C4-2B (cell line): ENCODE measurements at regions not wholly inside any gene's neighbourhood (a gene's known extent, or its start where the extent isn't known, plus 50 kb on each side); places are given as distances from the start of the nearest gene placed in this dataset.

Experiments used
- H3K27ac ChIP-seq: fragments of 450-650 bp; 2 replicates; pipeline ENCODE4 v1.5.1; 2017
- ZFX ChIP-seq: fragments of 450-650 bp; IDR thresholded peaks from 2 replicates; pipeline ENCODE4 v1.6.1; 2017
- TF ChIP-seq, protein P1 (sequence below): fragments of 450-650 bp; conservative IDR thresholded peaks from 2 replicates; pipeline ENCODE4 v1.5.1; 2017; ENCODE audit warnings: mild to moderate bottlenecking

DNA sequence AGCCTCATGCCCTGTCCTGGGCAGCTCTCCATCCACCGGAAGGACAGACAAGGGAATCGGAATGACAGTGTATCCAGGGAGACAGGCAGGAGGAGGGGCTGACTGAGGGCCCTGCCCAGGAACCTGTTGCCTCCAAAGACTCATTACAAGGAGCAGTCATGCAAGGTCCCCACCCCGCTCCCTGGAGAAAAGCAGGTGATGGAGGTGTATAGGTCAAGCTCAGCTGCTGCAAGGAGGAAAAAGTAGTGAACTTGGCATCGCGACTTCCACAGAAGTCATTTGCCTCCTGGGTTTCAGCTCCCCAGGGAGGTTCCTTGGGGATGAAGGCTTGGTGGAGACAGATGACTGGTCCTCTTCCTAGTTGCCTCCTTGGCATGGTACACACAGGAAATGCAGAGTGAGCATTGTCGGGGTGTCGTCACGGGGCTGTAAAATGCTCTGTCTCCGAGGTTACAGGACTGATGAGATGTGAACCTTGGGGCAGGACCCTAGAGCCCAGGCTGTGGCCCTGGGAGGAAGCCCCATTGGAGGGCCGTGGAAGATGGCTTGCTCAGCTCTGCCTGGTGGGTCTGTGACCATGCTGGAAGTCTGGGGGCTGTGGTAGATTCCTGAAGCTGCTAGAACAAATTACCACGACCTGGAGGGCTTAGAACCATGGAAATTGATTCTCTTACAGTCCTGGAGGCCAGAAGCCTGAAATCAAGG lies 219.6 kb upstream of the C1orf174 start:
- H3K27ac ChIP-seq: no peak overlapping the region
- TF ChIP-seq, protein P1, sequence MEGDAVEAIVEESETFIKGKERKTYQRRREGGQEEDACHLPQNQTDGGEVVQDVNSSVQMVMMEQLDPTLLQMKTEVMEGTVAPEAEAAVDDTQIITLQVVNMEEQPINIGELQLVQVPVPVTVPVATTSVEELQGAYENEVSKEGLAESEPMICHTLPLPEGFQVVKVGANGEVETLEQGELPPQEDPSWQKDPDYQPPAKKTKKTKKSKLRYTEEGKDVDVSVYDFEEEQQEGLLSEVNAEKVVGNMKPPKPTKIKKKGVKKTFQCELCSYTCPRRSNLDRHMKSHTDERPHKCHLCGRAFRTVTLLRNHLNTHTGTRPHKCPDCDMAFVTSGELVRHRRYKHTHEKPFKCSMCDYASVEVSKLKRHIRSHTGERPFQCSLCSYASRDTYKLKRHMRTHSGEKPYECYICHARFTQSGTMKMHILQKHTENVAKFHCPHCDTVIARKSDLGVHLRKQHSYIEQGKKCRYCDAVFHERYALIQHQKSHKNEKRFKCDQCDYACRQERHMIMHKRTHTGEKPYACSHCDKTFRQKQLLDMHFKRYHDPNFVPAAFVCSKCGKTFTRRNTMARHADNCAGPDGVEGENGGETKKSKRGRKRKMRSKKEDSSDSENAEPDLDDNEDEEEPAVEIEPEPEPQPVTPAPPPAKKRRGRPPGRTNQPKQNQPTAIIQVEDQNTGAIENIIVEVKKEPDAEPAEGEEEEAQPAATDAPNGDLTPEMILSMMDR: no peak
- TF ChIP-seq ZFX: no peak

DNA sequence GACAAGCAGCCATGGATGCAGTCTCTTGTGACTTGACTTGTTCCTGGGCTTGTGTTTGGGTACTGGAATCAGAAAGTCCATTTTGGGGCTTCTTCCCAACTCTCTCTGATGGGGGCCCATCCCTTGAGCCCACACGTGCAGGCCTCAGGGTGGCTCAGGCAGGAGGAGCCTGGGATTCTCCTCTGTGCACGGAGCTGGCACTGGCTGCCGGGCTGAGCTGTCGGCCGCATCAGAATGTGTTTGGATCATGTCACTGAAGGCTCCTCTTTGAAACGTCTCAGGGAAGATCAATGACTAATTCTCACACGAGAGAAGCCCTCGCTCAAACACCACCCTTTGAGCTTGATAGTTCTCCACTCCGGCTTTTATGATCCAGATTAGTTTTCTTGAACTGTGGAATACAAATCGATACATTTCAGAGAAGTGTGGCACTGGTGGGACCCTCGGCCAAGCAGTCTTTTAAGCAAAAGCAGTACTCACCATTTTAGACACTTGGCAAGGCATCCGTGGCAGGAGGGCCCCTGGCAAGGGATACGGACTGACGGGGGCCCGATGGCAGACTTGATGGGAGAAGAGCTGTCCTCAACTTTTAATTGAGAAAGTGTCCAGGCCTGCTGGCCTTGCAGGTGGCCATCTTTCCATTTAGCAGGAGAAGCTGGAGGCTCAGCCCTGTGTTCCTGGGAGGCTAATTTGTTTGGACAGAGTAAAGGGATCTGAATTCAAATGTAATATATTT lies 220.7 kb upstream of the C1orf174 start:
- TF ChIP-seq, protein P1: no peak
- no peak for TF ChIP-seq ZFX
- no peak overlapping the region for H3K27ac ChIP-seq

DNA sequence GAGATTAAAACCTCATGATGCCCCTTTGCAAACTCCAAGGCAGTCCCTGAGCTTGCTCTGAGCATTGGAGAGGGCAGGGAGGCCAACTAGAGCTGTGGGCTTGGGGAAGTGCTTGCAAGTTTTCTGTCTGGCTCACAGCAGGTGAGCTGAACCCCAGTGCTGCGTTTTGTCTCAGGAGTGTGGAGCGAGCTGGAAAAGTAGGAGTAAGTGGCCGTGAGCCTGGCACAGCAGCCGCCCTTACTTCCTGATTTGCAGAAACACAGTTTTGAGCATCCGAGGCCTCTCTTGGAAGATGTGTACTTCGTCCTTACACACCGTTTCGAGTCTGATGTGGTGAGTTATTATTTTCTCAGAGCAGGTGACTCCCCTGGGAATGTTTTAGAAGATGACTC lies 221.2 kb upstream of the C1orf174 start:
- H3K27ac ChIP-seq: no peak overlapping the region
- TF ChIP-seq, protein P1: no peak
- TF ChIP-seq ZFX: no peak

DNA sequence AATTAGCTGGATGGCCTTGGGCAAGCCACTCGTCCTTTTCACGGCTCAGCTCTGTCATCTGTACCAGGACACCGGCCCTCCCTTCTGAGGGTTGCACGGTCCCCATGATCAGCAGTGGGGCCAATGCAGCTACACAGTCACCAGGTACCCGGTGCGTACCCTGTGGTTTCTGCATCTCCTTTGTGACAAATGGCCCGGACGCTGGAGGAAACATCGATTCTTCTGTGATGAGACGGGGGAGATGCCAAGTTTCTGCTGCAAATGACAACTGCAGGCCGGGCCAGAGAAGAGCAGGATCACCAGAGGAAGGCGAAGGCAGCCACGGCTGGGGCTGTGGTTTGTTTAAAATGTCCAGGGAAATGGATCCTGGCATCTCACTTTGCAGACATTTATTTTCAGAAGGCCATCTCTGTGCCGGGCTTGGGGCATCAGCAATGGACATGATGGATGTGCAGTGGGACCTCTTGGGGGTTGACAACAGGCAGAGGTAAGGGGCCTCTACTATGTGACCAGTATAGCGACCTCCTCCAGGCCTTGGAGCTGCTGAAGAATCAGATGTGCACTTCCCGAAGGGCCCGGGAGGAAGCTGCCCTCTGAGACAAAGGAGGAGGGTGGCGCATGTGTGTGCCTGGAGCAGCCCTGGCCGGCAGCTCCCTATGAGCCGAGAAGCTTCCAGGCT lies 221.9 kb upstream of the C1orf174 start:
- no peak overlapping the region for H3K27ac ChIP-seq
- no peak for TF ChIP-seq ZFX
- TF ChIP-seq, protein P1: no peak

DNA sequence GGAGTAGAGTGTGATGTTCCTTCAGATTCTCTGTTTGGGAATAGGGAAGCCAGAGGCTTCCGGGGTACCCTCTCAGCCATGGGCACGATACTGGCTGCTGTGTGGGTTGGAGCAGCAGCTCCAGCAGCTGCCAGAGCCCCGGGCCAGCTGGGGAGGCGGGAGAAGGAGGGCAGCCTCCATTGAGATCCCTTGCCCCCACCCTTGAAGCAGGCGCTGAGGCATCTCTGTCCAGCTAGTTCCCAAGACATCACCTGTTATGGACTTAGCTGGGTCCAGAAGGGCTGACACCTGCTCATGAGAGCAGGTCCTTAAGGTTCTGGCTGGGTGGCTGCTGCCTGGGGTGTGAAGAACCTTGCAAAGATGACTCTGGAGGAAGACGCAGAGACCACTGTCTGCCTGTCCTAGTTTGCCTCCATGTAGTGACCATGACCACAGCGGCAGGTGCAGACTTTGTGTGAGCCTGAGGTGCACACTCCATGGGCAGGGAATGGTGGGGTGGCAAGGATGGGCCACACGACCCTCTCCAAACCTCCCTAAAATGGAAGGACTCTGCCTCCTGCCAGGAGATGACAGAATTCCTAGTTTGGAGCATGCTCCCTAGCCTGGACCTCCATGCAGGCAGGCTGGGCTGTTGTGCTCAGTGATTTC lies 222.6 kb upstream of the C1orf174 start:
- TF ChIP-seq, protein P1: no peak
- TF ChIP-seq ZFX: no peak
- no peak overlapping the region for H3K27ac ChIP-seq

DNA sequence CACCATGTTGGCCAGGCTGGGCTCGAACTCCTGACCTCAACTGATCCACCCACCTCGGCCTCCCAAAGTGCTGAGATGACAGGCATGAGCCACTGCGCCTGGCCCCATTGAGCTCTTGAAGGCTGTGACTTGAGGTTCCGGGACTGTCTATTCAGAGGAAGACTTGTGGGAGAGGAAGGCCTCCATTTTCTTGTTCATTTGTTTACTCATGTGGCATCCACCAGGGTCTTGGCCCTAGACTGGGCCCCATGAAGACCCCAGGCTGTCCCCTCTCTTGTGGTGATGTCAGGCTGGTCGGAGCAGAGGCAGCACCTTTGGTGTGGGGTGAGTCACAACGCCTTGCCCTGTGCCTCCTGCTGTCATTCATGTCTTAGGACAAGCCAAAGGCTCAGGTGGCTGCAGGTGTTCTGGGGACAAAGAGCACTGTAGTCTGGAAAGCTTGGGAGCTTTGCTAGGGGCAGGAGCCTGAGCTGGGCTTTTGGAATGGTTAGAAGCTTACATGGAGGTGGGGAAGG lies 224.6 kb upstream of the C1orf174 start:
- TF ChIP-seq ZFX: no peak
- TF ChIP-seq, protein P1: no peak
- no peak overlapping the region for H3K27ac ChIP-seq
